HG03108 (cell line): ENCODE measurements at regions not wholly inside any gene's neighbourhood (a gene's known extent, or its start where the extent isn't known, plus 50 kb on each side); places are given as distances from the start of the nearest gene placed in this dataset.

ENCODE experiments used
- ATAC-seq: cut with Tn5 transposase; IDR thresholded peaks from one replicate; pipeline ENCODE4 v1.9.1; 2021; ENCODE audit warnings: moderate library complexity; ENCODE audit not compliant: unreplicated experiment

GRCh38 chr16:73326770-73327470 is 279.0 kb upstream of the ZFHX3 start:
- ATAC-seq: no peak

- no peak for ATAC-seq
These were observed 278.3 kb upstream of the ZFHX3 start for GRCh38 chr16:73326221-73326620.

GRCh38 chr16:73323880-73324279 is 276.0 kb upstream of the ZFHX3 start:
- no peak for ATAC-seq

GRCh38 chr16:73322856-73323255 is 274.9 kb upstream of the ZFHX3 start:
- no peak for ATAC-seq

GRCh38 chr16:73321853-73322252 is 273.9 kb upstream of the ZFHX3 start:
- ATAC-seq: no peak

GRCh38 chr16:73319737-73320136 is 271.8 kb upstream of the ZFHX3 start:
- ATAC-seq: no peak

GRCh38 chr16:73319261-73319660 is 271.3 kb upstream of the ZFHX3 start:
- no peak for ATAC-seq

- ATAC-seq: no peak
These were observed 269.5 kb upstream of the ZFHX3 start for GRCh38 chr16:73317321-73317857.

GRCh38 chr16:73315645-73316044 is 267.7 kb upstream of the ZFHX3 start:
- ATAC-seq: peak; percentile 82

- ATAC-seq: no peak
These were observed 266.0 kb upstream of the ZFHX3 start for GRCh38 chr16:73313950-73314349.

- ATAC-seq: no peak
These were observed 264.2 kb upstream of the ZFHX3 start for GRCh38 chr16:73311857-73312723.

GRCh38 chr16:73308771-73309170 is 260.8 kb upstream of the ZFHX3 start:
- no peak for ATAC-seq

GRCh38 chr16:73306901-73307413 is 259.0 kb upstream of the ZFHX3 start:
- no peak for ATAC-seq

GRCh38 chr16:73304008-73304774 is 256.3 kb upstream of the ZFHX3 start:
- ATAC-seq: no peak

- no peak for ATAC-seq
These were observed 255.0 kb upstream of the ZFHX3 start for GRCh38 chr16:73302942-73303341.

GRCh38 chr16:73301984-73302383 is 254.1 kb upstream of the ZFHX3 start:
- ATAC-seq: no peak

GRCh38 chr16:73299346-73299745 is 251.4 kb upstream of the ZFHX3 start:
- ATAC-seq: no peak

GRCh38 chr16:73298562-73298961 is 250.6 kb upstream of the ZFHX3 start:
- ATAC-seq: no peak

GRCh38 chr16:73290258-73290657 is 242.3 kb upstream of the ZFHX3 start:
- no peak for ATAC-seq

- ATAC-seq: peak; percentile 84
These were observed 241.3 kb upstream of the ZFHX3 start for GRCh38 chr16:73289232-73289631.

GRCh38 chr16:73288520-73288919 is 240.6 kb upstream of the ZFHX3 start:
- no peak for ATAC-seq
